T-helper 1 cell treated with Interleukin-12 subunit alpha and Interleukin-12 subunit beta and Interleukin-4 antibody, amounts not matched to agents 30 μg/mL and 1 μg/mL, for 36 hours (primary cell): ENCODE measurements at regions not wholly inside any gene's neighbourhood (a gene's known extent, or its start where the extent isn't known, plus 50 kb on each side); places are given as distances from the start of the nearest gene placed in this dataset.

Source experiments
- H3K27ac Mint-ChIP-seq: one replicate; pipeline ENCODE4 v1.8.0; 2021; ENCODE audit warnings: mild to moderate bottlenecking, mixed read lengths
- H3K27me3 Mint-ChIP-seq: one replicate; pipeline ENCODE4 v1.8.0; 2021; ENCODE audit warnings: low read depth, mixed read lengths
- H3K36me3 Mint-ChIP-seq: one replicate; pipeline ENCODE4 v1.8.0; 2021; ENCODE audit warnings: low read depth, mixed read lengths
- H3K4me1 Mint-ChIP-seq: one replicate; pipeline ENCODE4 v1.8.0; 2021; ENCODE audit warnings: low read depth, mixed read lengths
- H3K4me3 Mint-ChIP-seq: one replicate; pipeline ENCODE4 v1.8.0; 2021; ENCODE audit warnings: mild to moderate bottlenecking, moderate library complexity, mixed read lengths
- H3K9me3 Mint-ChIP-seq: one replicate; pipeline ENCODE4 v1.8.0; 2021; ENCODE audit warnings: mixed read lengths

DNA sequence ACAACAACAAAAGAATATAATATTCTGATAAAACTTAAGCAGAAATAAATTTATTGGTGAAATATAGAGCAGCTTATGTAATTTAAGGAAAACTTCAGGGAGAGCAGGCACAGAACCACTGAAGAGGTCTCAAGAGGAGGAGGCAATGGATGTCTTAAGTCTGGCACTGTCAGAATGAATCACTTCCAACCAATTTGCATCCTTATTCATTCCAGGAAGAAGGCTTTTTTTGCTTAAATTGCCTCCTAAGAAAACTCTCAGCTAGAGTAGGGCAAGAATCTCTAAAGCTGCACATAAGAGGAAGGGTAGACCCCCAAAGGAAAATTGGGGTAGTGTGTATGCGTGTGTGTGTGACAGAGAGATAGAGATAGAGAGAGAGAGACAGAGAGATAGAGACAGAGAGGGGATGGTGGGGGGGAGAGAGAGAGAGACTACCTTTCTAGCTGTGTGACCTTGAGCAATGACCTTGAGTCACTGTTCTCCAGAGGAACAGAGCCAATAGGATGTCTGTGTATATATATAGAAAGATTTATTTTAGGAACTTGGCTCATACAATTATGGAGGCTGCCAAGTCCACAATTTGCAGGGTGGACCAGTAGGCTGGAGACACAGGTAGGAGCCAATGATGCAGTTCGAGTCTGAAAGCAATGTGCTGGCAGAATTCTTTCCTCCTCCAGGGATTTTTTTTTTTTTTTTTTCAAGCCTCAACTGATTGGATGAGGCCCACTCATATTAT, 96.4 kb upstream of the LINC00305 start:
- H3K9me3 Mint-ChIP-seq, result no peaks in the 10 kb centered on the region
- H3K4me1 Mint-ChIP-seq, result no peaks in the 10 kb centered on the region
- H3K36me3 Mint-ChIP-seq, result no peaks in the 10 kb centered on the region
- no peak overlapping the region for H3K4me3 Mint-ChIP-seq
- H3K27ac Mint-ChIP-seq, result no peak overlapping the region
- no peaks in the 10 kb centered on the region for H3K27me3 Mint-ChIP-seq

DNA sequence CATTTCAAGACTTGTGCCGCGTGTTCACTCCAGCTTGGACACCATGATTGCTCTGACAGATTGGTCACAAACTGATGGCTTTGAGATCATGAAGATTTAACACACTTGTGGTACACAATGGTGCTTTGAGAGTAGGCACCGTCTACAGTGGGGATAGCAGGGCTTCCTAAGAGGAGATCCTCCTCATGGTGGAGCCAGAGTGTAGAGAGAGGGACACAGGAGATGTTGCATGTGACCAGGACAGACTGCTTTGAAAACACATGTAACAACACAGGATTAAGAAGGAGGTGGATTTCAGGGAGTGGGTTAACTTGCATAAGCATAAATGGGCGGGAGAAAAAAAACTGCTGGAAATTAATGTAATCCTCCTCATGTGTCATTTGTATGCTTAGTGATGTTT, 95.7 kb upstream of the LINC00305 start:
- H3K4me1 Mint-ChIP-seq, result no peaks in the 10 kb centered on the region
- no peaks in the 10 kb centered on the region for H3K9me3 Mint-ChIP-seq
- no peak overlapping the region for H3K4me3 Mint-ChIP-seq
- H3K27me3 Mint-ChIP-seq, result no peaks in the 10 kb centered on the region
- no peak overlapping the region for H3K27ac Mint-ChIP-seq
- H3K36me3 Mint-ChIP-seq, result no peaks in the 10 kb centered on the region

DNA sequence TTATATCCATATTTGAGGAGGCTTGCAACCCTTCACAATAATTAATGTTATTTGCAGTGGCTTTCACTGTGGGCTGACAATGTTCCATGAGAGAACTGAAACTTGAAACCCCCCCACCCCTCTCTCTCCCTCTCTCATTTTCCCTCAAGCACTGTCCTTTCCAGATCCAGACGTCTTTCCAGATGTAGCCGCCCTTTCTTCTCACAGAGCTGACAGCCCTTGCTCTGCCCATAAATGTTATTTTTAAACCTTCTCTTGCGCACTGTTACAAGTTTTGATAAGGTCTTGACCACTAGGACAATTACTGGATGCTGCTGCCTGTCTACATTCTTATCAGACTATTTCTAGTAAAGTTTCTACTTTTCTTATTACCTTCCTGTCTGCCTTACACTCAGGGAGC, 91.4 kb upstream of the LINC00305 start:
- no peaks in the 10 kb centered on the region for H3K27me3 Mint-ChIP-seq
- H3K27ac Mint-ChIP-seq, result no peak overlapping the region
- H3K36me3 Mint-ChIP-seq, result no peaks in the 10 kb centered on the region
- no peaks in the 10 kb centered on the region for H3K4me1 Mint-ChIP-seq
- no peaks in the 10 kb centered on the region for H3K9me3 Mint-ChIP-seq
- no peak overlapping the region for H3K4me3 Mint-ChIP-seq

- no peaks in the 10 kb centered on the region for H3K9me3 Mint-ChIP-seq
- no peaks in the 10 kb centered on the region for H3K4me1 Mint-ChIP-seq
- no peak overlapping the region for H3K4me3 Mint-ChIP-seq
- H3K36me3 Mint-ChIP-seq, result no peaks in the 10 kb centered on the region
- H3K27ac Mint-ChIP-seq, result no peak overlapping the region
- no peaks in the 10 kb centered on the region for H3K27me3 Mint-ChIP-seq
These were observed 89.2 kb upstream of the LINC00305 start for GRCh38 chr18:64238076-64238475.

GRCh38 chr18:64234321-64234720, 85.4 kb upstream of the LINC00305 start:
- Mint-ChIP-seq H3K4me3 (no peak overlapping the region), H3K4me1 (no peaks in the 10 kb centered on the region), H3K27ac (no peak overlapping the region), H3K9me3 (no peaks in the 10 kb centered on the region), H3K36me3 (no peaks in the 10 kb centered on the region), H3K27me3 (no peaks in the 10 kb centered on the region)

- H3K27me3 Mint-ChIP-seq, result no peaks in the 10 kb centered on the region
- no peak overlapping the region for H3K4me3 Mint-ChIP-seq
- H3K9me3 Mint-ChIP-seq, result no peaks in the 10 kb centered on the region
- H3K4me1 Mint-ChIP-seq, result no peaks in the 10 kb centered on the region
- H3K27ac Mint-ChIP-seq, result no peak overlapping the region
- H3K36me3 Mint-ChIP-seq, result no peaks in the 10 kb centered on the region
These were observed 85.0 kb upstream of the LINC00305 start for GRCh38 chr18:64233851-64234250.

- H3K27ac Mint-ChIP-seq, result no peak overlapping the region
- H3K27me3 Mint-ChIP-seq, result no peaks in the 10 kb centered on the region
- H3K4me1 Mint-ChIP-seq, result no peaks in the 10 kb centered on the region
- H3K4me3 Mint-ChIP-seq, result no peak overlapping the region
- H3K36me3 Mint-ChIP-seq, result no peaks in the 10 kb centered on the region
- peaks cover 2% of the 10 kb centered on the region for H3K9me3 Mint-ChIP-seq
These were observed 72.1 kb upstream of the LINC00305 start for GRCh38 chr18:64220941-64221340.

GRCh38 chr18:64219517-64219916, 70.6 kb upstream of the LINC00305 start:
- no peaks in the 10 kb centered on the region for H3K4me1 Mint-ChIP-seq
- H3K9me3 Mint-ChIP-seq, result peaks cover 2% of the 10 kb centered on the region
- H3K27ac Mint-ChIP-seq, result no peak overlapping the region
- no peak overlapping the region for H3K4me3 Mint-ChIP-seq
- H3K27me3 Mint-ChIP-seq, result no peaks in the 10 kb centered on the region
- H3K36me3 Mint-ChIP-seq, result no peaks in the 10 kb centered on the region

GRCh38 chr18:64210401-64210949, 61.6 kb upstream of the LINC00305 start:
- Mint-ChIP-seq H3K4me3 (no peak overlapping the region), H3K4me1 (peaks cover 7% of the 10 kb centered on the region), H3K27me3 (no peaks in the 10 kb centered on the region), H3K9me3 (no peaks in the 10 kb centered on the region), H3K27ac (no peak overlapping the region), H3K36me3 (no peaks in the 10 kb centered on the region)

- H3K4me1 Mint-ChIP-seq, result peaks cover 7% of the 10 kb centered on the region
- H3K36me3 Mint-ChIP-seq, result no peaks in the 10 kb centered on the region
- no peaks in the 10 kb centered on the region for H3K27me3 Mint-ChIP-seq
- H3K9me3 Mint-ChIP-seq, result no peaks in the 10 kb centered on the region
- no peak overlapping the region for H3K27ac Mint-ChIP-seq
- no peak overlapping the region for H3K4me3 Mint-ChIP-seq
These were observed 59.6 kb upstream of the LINC00305 start for GRCh38 chr18:64208516-64208915.

GRCh38 chr18:64207820-64208219, 58.9 kb upstream of the LINC00305 start:
- Mint-ChIP-seq H3K4me3 (peak overlapping the region; percentile 17), H3K9me3 (no peaks in the 10 kb centered on the region), H3K27ac (no peak overlapping the region), H3K36me3 (no peaks in the 10 kb centered on the region), H3K4me1 (peaks cover 7% of the 10 kb centered on the region), H3K27me3 (no peaks in the 10 kb centered on the region)

DNA sequence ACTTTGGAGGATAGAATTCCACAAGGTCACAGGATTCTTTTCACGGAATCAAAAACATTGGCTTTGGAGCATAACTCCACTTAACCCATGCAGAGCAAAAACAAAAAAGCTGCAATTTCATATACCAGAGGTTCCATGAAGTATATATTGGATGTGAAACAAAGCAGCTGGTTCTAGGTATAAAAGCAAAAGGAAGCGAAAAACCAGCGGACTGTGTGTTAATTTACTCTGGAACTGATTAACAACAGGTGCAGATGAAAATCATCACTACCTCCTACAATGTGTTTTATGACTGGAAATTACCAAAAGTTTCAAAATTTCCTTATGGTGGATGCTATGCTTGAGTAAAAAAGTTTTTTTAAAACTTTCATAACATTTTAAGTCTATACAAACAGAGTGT, 54.4 kb upstream of the LINC00305 start:
- no peaks in the 10 kb centered on the region for H3K27me3 Mint-ChIP-seq
- H3K4me1 Mint-ChIP-seq, result peaks cover 7% of the 10 kb centered on the region
- H3K9me3 Mint-ChIP-seq, result no peaks in the 10 kb centered on the region
- no peak overlapping the region for H3K4me3 Mint-ChIP-seq
- no peaks in the 10 kb centered on the region for H3K36me3 Mint-ChIP-seq
- H3K27ac Mint-ChIP-seq, result no peak overlapping the region

GRCh38 chr18:64202863-64203262, 54.0 kb upstream of the LINC00305 start:
- Mint-ChIP-seq H3K27me3 (no peaks in the 10 kb centered on the region), H3K4me1 (peaks cover 5% of the 10 kb centered on the region), H3K9me3 (no peaks in the 10 kb centered on the region), H3K4me3 (no peak overlapping the region), H3K27ac (no peak overlapping the region), H3K36me3 (no peaks in the 10 kb centered on the region)

GRCh38 chr18:64202210-64202836, 53.4 kb upstream of the LINC00305 start:
- Mint-ChIP-seq H3K9me3 (no peaks in the 10 kb centered on the region), H3K4me1 (peaks cover under 1% of the 10 kb centered on the region), H3K27ac (no peak overlapping the region), H3K36me3 (no peaks in the 10 kb centered on the region), H3K27me3 (no peaks in the 10 kb centered on the region), H3K4me3 (no peak overlapping the region)

DNA sequence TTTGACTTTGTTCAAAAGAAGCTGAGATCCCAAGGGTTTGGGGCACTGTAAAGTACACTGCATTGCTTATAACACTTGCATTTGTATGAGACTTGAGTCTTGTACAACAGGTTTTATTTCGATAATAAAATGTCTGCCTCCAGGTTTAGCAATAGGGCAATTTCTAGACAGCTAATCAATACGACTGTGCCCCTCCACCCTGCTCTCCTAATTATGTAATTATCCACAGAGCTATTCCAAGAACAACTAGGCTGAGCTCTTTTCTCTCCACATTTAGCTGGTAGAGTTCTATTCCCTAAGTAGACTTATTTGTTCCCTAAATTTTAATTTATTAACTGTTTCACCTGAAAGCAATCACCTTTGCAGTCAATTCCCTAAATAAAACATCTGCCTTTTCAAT, 52.9 kb upstream of the LINC00305 start:
- H3K9me3 Mint-ChIP-seq, result no peaks in the 10 kb centered on the region
- H3K27me3 Mint-ChIP-seq, result no peaks in the 10 kb centered on the region
- no peak overlapping the region for H3K27ac Mint-ChIP-seq
- H3K4me3 Mint-ChIP-seq, result no peak overlapping the region
- no peaks in the 10 kb centered on the region for H3K4me1 Mint-ChIP-seq
- H3K36me3 Mint-ChIP-seq, result no peaks in the 10 kb centered on the region
